ENCODE measurements at regions not wholly inside any gene's neighbourhood (a gene's known extent, or its start where the extent isn't known, plus 50 kb on each side); places are given as distances from the start of the nearest gene placed in this dataset.

DNA sequence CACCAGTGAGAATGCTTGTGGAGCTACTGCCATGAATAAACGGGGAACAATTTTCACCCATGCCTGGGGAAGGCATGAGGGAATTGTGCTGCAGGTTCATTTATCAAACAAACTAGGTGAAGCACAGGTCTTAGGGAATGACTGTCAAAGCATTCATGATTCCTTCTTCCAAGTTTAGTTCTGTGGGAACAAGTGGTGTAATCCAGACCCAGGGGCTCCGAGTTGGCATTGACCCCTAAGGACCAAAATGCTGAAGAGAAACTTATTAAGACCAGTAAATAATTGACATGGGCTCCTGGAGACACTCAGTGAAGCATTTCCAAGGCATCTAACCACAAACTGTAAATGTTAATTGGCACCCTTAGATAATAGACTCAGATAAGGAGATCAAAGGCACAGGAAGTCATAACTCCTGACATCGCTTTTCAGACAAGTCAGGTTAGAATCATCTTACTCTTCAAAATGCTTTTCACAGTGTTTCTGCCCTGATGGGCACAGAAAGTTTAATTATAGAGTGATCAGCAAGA is 96.9 kb downstream of the SPP2 start:
- WGBS, 2 donors (ENCODE audit: low coverage in 1 of 2): 71 to 88% methylated on average over 1 to 2 of the region's 3 CpGs
- H3K36me3 ChIP-seq: no peaks in the 10 kb centered on the region
- H3K27me3 ChIP-seq: no peaks in the 10 kb centered on the region
- H3K4me1 ChIP-seq: no peaks in the 10 kb centered on the region
- TF ChIP-seq POLR2A (IDR thresholded peaks at IDR 0.05) (no peak), EP300 (IDR thresholded peaks at IDR 0.05) (no peak), POLR2AphosphoS5 (IDR thresholded peaks at IDR 0.05) (no peak)
- TF ChIP-seq, protein P1, sequence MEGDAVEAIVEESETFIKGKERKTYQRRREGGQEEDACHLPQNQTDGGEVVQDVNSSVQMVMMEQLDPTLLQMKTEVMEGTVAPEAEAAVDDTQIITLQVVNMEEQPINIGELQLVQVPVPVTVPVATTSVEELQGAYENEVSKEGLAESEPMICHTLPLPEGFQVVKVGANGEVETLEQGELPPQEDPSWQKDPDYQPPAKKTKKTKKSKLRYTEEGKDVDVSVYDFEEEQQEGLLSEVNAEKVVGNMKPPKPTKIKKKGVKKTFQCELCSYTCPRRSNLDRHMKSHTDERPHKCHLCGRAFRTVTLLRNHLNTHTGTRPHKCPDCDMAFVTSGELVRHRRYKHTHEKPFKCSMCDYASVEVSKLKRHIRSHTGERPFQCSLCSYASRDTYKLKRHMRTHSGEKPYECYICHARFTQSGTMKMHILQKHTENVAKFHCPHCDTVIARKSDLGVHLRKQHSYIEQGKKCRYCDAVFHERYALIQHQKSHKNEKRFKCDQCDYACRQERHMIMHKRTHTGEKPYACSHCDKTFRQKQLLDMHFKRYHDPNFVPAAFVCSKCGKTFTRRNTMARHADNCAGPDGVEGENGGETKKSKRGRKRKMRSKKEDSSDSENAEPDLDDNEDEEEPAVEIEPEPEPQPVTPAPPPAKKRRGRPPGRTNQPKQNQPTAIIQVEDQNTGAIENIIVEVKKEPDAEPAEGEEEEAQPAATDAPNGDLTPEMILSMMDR (IDR thresholded peaks at IDR 0.05): no peak
- H3K27ac ChIP-seq: no peak overlapping the region
- H3K9me3 ChIP-seq: no peaks in the 10 kb centered on the region
- no peak for ATAC-seq
- H3K4me3 ChIP-seq: no peak overlapping the region

DNA sequence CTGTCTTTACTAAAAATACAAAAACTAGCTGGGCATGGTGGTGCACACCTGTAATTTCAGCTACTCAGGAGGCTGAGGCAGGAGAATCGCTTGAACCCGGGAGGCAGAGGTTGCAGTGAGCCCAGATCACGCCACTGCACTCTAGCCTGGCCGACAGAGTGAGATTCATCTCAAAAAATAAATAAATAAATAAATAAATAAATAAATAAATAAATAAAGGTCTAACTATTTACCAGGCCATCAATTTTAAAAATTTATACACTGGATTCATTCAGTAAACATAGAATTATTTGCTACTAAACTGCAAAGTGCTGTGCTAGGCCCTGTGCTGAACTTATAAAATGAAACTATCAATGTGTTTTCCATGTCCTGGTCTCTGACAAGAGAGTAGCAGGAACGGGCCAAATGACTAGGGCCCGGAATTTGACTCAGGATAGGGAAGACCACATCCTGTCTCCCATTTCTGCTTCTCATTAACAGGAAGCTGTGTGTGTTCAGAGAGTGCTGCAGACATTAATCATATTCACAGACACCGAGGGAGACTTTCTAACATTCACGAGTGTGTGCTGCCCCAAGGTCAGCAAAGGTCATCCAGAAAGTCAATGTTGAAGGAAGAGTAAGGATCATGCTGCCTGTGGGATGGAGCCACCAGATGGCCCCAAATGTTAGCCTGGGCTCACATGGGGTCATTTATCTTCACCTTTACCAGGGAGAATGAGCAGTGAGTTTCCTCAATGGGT is 95.8 kb downstream of the SPP2 start:
- WGBS, 2 donors (ENCODE audit: low coverage in 1 of 2): 42 to 57% methylated on average over 6 to 8 of the region's 8 CpGs
- no peaks in the 10 kb centered on the region for H3K27me3 ChIP-seq
- no peaks in the 10 kb centered on the region for H3K36me3 ChIP-seq
- H3K27ac ChIP-seq: no peak overlapping the region
- H3K4me3 ChIP-seq: no peak overlapping the region
- TF ChIP-seq EP300 (IDR thresholded peaks at IDR 0.05) (no peak), POLR2AphosphoS5 (IDR thresholded peaks at IDR 0.05) (no peak), POLR2A (IDR thresholded peaks at IDR 0.05) (no peak)
- TF ChIP-seq, protein P1 (IDR thresholded peaks at IDR 0.05): no peak
- H3K9me3 ChIP-seq: no peaks in the 10 kb centered on the region
- ATAC-seq: no peak
- H3K4me1 ChIP-seq: no peaks in the 10 kb centered on the region

DNA sequence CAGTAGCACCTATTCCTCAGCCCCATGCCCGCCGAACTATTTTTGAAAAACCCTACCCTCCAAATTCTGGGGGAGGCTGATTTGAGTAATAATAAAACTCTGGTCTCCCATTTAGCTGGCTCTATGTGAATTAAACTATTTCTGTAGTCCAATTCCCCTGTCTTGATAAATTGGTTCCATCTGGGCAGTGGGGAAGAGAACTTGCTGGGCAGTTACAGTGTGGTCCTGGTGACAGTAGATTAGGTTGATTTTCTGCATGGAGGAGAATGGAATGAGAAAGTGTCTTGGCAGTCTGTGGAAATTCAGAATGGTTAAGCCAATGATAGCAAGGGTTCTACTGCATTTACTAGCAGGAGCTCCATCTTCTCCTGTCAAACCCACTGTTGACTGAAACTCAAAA is 95.0 kb downstream of the SPP2 start:
- no peak for TF ChIP-seq POLR2A (IDR thresholded peaks at IDR 0.05)
- no peak for TF ChIP-seq EP300 (IDR thresholded peaks at IDR 0.05)
- TF ChIP-seq, protein P1 (IDR thresholded peaks at IDR 0.05): no peak
- TF ChIP-seq POLR2AphosphoS5 (IDR thresholded peaks at IDR 0.05): no peak
- Histone ChIP-seq H3K9me3 (no peaks in the 10 kb centered on the region), H3K27me3 (peaks cover 2% of the 10 kb centered on the region), H3K36me3 (no peaks in the 10 kb centered on the region), H3K27ac (no peak overlapping the region), H3K4me1 (no peaks in the 10 kb centered on the region), H3K4me3 (no peak overlapping the region)
- no peak for ATAC-seq
- WGBS, 2 donors (ENCODE audit: low coverage in 1 of 2): 67 to 100% methylated on average over 2 of the region's 2 CpGs

DNA sequence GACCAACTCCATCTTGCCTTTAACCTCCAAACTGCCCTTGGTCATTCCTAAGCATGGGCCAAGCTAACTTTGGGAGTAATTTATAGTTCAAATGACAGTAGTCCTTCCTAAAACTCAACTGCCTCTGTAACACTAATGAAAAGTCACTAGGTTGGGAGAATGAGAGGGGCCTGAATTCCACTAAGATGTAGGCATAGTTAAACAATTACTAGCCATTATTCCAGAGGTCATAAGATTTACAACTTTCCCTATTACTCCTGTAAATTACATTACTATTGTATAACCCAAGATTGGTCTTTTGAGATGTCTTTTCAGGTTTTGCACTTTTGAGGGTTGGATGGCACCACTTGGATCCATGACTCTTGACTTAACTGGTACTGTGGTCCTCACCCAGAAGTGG is 94.6 kb downstream of the SPP2 start:
- ATAC-seq: no peak
- Histone ChIP-seq H3K27ac (no peak overlapping the region), H3K9me3 (peaks cover 0 to 3% (median 0%) of the 10 kb centered on the region in 3 donors), H3K4me1 (no peaks in the 10 kb centered on the region), H3K4me3 (no peak overlapping the region), H3K27me3 (peaks cover 4% of the 10 kb centered on the region), H3K36me3 (no peaks in the 10 kb centered on the region)
- TF ChIP-seq EP300 (IDR thresholded peaks at IDR 0.05): no peak
- TF ChIP-seq, protein P1 (IDR thresholded peaks at IDR 0.05): no peak
- TF ChIP-seq POLR2A (IDR thresholded peaks at IDR 0.05): no peak
- no peak for TF ChIP-seq POLR2AphosphoS5 (IDR thresholded peaks at IDR 0.05)

DNA sequence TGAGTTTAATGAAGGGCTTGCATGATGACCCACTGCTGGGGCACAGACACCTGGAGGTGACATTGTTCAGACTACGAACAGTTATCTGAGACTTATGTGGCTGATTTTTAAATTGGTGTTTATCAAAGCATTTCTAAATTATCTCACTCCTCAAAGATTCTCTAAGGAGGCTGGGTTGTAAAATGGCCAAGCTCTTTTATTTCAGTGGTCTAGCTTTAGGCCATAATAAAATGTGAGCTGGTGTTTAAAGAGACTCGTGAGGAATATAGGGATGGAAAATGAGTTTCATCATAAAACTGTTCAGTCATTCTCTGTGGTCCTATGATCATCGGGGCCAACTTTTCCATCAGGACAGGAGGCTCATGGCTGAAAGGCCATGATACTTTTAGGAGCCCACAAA is 93.4 kb downstream of the SPP2 start:
- Histone ChIP-seq H3K36me3 (no peaks in the 10 kb centered on the region), H3K27ac (no peak overlapping the region), H3K9me3 (peaks cover 0 to 10% (median 0%) of the 10 kb centered on the region in 3 donors), H3K4me1 (no peaks in the 10 kb centered on the region), H3K27me3 (peaks cover 10% of the 10 kb centered on the region), H3K4me3 (no peak overlapping the region)
- TF ChIP-seq EP300 (IDR thresholded peaks at IDR 0.05) (no peak), POLR2A (IDR thresholded peaks at IDR 0.05) (no peak), POLR2AphosphoS5 (IDR thresholded peaks at IDR 0.05) (no peak)
- TF ChIP-seq, protein P1 (IDR thresholded peaks at IDR 0.05): no peak
- ATAC-seq: no peak
- WGBS, 2 donors (ENCODE audit: low coverage in 1 of 2): 98 to 100% methylated on average over 2 to 3 of the region's 3 CpGs

Data from gastroesophageal sphincter (tissue), 4 donors.